ENCODE measurements at regions not wholly inside any gene's neighbourhood (a gene's known extent, or its start where the extent isn't known, plus 50 kb on each side); places are given as distances from the start of the nearest gene placed in this dataset.
A peak's percentile ranks its signal among the peaks of the same experiment; 100 is the strongest.

GRCh38 chr6:45791211-45792168, 224.2 kb downstream of the CLIC5 start:
- DNase-seq = no peak

GRCh38 chr6:45789238-45789637, 226.4 kb downstream of the CLIC5 start:
- no peak for DNase-seq

- DNase-seq = no peak
Observed at GRCh38 chr6:45787384-45787783, 228.3 kb downstream of the CLIC5 start.

GRCh38 chr6:45786355-45786781, 229.3 kb downstream of the CLIC5 start:
- peak; percentile 98 for DNase-seq

- no peak for DNase-seq
Observed at GRCh38 chr6:45784250-45784649, 231.4 kb downstream of the CLIC5 start.

- no peak for DNase-seq
Observed at GRCh38 chr6:45783716-45784115, 231.9 kb downstream of the CLIC5 start.

GRCh38 chr6:45781890-45782289, 233.8 kb downstream of the CLIC5 start:
- no peak for DNase-seq

- no peak for DNase-seq
Observed at GRCh38 chr6:45780523-45780922, 235.1 kb downstream of the CLIC5 start.

GRCh38 chr6:45775026-45775697, 240.5 kb downstream of the CLIC5 start:
- DNase-seq = no peak

GRCh38 chr6:45773906-45774305, 241.8 kb downstream of the CLIC5 start:
- DNase-seq = no peak

GRCh38 chr6:45772886-45773495, 242.7 kb downstream of the CLIC5 start:
- no peak for DNase-seq

GRCh38 chr6:45772051-45772450, 243.6 kb downstream of the CLIC5 start:
- DNase-seq = no peak

GRCh38 chr6:45763281-45763680, 252.4 kb downstream of the CLIC5 start:
- DNase-seq = no peak

GRCh38 chr6:45759472-45759810, 256.2 kb downstream of the CLIC5 start:
- no peak for DNase-seq

- DNase-seq = no peak
Observed at GRCh38 chr6:45758787-45759471, 256.7 kb downstream of the CLIC5 start.

- no peak for DNase-seq
Observed at GRCh38 chr6:45757443-45758130, 258.1 kb downstream of the CLIC5 start.

- DNase-seq = no peak
Observed at GRCh38 chr6:45756606-45757005, 259.1 kb downstream of the CLIC5 start.

GRCh38 chr6:45754432-45754831, 261.2 kb downstream of the CLIC5 start:
- DNase-seq = no peak

GRCh38 chr6:45746046-45746445, 269.6 kb downstream of the CLIC5 start:
- no peak for DNase-seq

GRCh38 chr6:45743028-45743615, 272.5 kb downstream of the CLIC5 start:
- DNase-seq = no peak

- no peak for DNase-seq
Observed at GRCh38 chr6:45742591-45742990, 273.1 kb downstream of the CLIC5 start.

Measured in NCI-H1105 treated with DMSO at 0.1 percent for 48 hours (cell line).